Stomach (tissue), 4 donors: ENCODE measurements at regions not wholly inside any gene's neighbourhood (a gene's known extent, or its start where the extent isn't known, plus 50 kb on each side); places are given as distances from the start of the nearest gene placed in this dataset.

Experiments used
- EP300 ChIP-seq: sonication (generic); formaldehyde crosslinking; IDR thresholded peaks from one replicate; pipeline ENCODE4 v1.6.1; 2017; ENCODE audit warnings: antibody characterized with exemption
- POLR2A ChIP-seq, 4 donors: fragments of 450-650 bp; IDR thresholded peaks; one replicate each; pipeline ENCODE4 v1.6.1; 2016; ENCODE audit warnings: antibody characterized with exemption in 4 of 4, control low read depth in 2 of 4, mild to moderate bottlenecking in 1 of 4, moderate library complexity in 1 of 4
- POLR2AphosphoS5 ChIP-seq, 3 donors: sonication (generic); formaldehyde crosslinking; IDR thresholded peaks; one replicate each; pipeline ENCODE4 v1.6.1; 2016; ENCODE audit warnings: antibody characterized with exemption in 3 of 3
- TF ChIP-seq, protein P1 (sequence below), 7 experiments: fragments of 450-650 bp in 4 of 7; fragments of 200-600 bp in 3 of 7; sonication (generic) in 3 of 7; IDR thresholded peaks; one replicate each; pipeline ENCODE4 v1.5.1; 2016 to 2019; ENCODE audit warnings: antibody characterized with exemption in 7 of 7, control low read depth in 2 of 7, mild to moderate bottlenecking in 1 of 7

GRCh38 chr5:29462241-29462640, 1731.2 kb upstream of the CDH6 start:
- TF ChIP-seq, protein P1, sequence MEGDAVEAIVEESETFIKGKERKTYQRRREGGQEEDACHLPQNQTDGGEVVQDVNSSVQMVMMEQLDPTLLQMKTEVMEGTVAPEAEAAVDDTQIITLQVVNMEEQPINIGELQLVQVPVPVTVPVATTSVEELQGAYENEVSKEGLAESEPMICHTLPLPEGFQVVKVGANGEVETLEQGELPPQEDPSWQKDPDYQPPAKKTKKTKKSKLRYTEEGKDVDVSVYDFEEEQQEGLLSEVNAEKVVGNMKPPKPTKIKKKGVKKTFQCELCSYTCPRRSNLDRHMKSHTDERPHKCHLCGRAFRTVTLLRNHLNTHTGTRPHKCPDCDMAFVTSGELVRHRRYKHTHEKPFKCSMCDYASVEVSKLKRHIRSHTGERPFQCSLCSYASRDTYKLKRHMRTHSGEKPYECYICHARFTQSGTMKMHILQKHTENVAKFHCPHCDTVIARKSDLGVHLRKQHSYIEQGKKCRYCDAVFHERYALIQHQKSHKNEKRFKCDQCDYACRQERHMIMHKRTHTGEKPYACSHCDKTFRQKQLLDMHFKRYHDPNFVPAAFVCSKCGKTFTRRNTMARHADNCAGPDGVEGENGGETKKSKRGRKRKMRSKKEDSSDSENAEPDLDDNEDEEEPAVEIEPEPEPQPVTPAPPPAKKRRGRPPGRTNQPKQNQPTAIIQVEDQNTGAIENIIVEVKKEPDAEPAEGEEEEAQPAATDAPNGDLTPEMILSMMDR (IDR thresholded peaks at IDR 0.05): no peak
- TF ChIP-seq POLR2AphosphoS5 (IDR thresholded peaks at IDR 0.05) (no peak), EP300 (no peak), POLR2A (IDR thresholded peaks at IDR 0.05) (no peak)
